ENCODE measurements at regions not wholly inside any gene's neighbourhood (a gene's known extent, or its start where the extent isn't known, plus 50 kb on each side); places are given as distances from the start of the nearest gene placed in this dataset.

GRCh38 chr22:47713941-47714340, 951.5 kb downstream of the TBC1D22A start:
- TF ChIP-seq CTCF (IDR thresholded peaks at IDR 0.05) (no peak), EZH2 (IDR thresholded peaks at IDR 0.05; ENCODE audit: borderline replicate concordance, insufficient read depth, low read depth, low read length, poor library complexity, severe bottlenecking) (no peak)
